NCI-H1436 (cell line): ENCODE measurements at regions not wholly inside any gene's neighbourhood (a gene's known extent, or its start where the extent isn't known, plus 50 kb on each side); places are given as distances from the start of the nearest gene placed in this dataset.
"Not testable (repeated sequence)": the region's sequence is repeated elsewhere in the genome, so short reads cannot be mapped to it uniquely, and the experiment has no call there.

Experiments used
- DNase-seq: peaks from one replicate; lab custom pipeline; 2025; lab: John Stamatoyannopoulos, UW

DNA sequence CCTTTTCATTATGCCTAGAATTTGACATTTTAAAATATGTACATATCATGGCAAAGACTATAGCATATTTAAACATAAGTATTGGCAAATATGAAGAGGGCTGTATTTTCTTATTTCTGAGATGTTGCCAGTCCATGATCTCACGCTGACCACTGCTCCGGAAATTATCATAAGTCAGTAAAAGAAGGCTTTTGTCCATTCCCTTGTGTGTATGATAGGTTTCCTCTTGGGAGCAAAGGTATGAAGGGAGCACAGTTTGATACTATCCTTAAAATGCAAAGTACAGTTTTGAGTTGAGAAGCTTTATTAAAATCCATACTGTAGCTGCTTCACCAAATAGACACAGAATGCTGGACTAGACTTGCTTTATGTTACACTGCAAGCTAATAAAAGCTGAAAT, 52.6 kb upstream of the AGA start:
- no peak for DNase-seq

DNA sequence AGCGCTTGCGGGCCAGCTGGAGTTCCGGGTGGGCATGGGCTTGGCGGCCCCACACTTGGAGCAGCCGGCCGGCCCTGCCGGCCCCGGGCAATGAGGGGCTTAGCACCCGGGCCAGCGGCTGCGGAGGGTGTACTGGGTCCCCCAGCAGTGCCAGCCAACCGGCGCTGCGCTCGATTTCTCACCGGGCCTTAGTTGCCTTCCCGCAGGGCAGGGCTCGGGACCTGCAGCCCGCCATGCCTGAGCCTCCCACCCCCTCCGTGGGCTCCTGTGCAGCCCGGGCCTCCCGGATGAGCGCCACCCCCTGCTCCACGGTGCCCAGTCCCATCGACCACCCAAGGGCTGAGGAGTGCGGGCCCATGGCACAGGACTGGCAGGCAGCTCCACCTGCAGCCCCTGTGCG, 53.4 kb upstream of the AGA start:
- DNase-seq, result not testable (repeated sequence)

- no peak for DNase-seq
Measured at GRCh38 chr4:177499537-177499936, 57.3 kb upstream of the AGA start.

- DNase-seq, result no peak
Measured at GRCh38 chr4:177505171-177505615, 63.0 kb upstream of the AGA start.

DNA sequence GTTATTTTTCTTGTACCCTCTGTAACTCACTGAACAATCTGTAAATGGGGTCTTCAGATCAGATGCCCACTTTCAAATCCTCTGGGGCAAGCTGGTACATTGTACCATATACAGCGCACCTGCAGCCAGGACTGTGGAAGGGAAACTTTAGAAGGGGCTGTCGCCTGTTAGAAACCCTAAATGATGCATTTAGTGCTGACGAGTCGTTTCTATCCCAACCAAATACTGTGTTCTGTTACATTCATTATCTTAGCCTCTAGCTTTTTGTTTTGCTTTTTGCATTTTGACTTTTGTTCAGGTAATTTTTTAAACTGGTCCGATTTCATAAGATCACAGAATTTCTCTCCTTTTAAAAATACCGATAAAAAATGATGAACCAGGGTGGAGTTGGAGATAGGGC, 66.4 kb upstream of the AGA start:
- no peak for DNase-seq

DNA sequence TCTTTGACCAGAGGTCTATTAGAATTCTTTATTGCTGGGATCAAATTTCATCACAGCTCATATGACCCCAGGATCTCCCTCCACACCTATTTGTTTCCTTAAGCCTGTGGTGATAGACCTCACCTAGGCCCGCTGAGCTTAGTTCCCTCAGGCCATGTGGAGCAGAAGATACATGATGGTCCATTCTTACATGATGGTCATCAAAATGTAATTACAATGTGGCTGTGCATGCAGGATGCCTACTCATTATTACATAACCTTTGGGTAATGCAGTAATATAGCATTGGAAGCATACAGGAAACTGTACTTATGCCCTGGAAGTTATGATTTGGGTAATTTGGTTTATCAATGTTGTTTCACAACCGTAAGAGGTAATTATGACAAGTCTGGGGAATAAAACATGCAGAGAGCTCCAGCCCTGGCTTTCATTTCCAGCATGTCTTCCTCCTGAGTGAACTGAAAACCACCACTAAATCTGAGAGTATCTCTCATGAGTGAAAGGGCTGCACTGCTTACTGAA, 67.0 kb upstream of the AGA start:
- DNase-seq, result no peak

DNA sequence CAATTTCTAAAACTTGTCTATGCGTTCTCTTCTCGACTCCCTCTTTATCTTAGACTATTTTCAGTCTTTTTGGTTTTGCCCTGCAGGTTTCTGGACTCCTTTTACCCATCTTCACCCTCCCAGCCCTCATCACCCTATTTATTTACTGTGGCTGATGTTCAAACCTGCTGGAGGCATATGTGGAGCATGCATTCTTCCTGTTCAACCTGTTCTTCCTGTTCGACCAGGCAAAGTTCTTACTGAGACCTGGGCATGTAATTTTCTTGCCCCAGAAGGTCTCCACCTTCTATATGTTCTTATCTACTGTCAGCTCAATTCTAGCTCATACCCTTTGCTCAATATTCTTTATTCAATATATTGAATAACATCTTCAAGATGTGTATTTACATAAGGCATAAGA, 69.4 kb upstream of the AGA start:
- DNase-seq, result no peak

DNA sequence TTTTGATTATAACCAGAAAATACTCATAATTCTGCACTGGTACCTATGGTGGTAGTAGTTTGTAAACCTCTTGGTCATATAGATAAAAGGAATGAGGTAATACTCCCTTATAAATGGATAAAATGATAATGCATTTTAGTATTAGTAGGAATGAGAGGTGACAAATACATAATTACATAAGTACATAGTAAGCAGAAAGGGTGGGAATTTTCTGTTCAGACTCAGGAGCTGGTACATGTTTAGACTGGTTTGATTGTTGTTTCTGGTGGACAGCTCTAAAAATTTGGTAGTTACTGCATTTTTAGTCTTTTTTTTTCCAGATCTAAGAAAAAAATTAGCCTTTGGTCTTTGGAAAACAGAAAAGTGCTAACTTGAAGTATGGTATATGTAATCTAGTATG, 70.4 kb upstream of the AGA start:
- no peak for DNase-seq

- no peak for DNase-seq
Measured at GRCh38 chr4:177517862-177518261, 75.6 kb upstream of the AGA start.

GRCh38 chr4:177519481-177520260, 77.4 kb upstream of the AGA start:
- no peak for DNase-seq

GRCh38 chr4:177528620-177529019, 86.4 kb upstream of the AGA start:
- no peak for DNase-seq

GRCh38 chr4:177530561-177530960, 88.3 kb upstream of the AGA start:
- DNase-seq, result no peak

- DNase-seq, result no peak
Measured at GRCh38 chr4:177532358-177532757, 90.1 kb upstream of the AGA start.

DNA sequence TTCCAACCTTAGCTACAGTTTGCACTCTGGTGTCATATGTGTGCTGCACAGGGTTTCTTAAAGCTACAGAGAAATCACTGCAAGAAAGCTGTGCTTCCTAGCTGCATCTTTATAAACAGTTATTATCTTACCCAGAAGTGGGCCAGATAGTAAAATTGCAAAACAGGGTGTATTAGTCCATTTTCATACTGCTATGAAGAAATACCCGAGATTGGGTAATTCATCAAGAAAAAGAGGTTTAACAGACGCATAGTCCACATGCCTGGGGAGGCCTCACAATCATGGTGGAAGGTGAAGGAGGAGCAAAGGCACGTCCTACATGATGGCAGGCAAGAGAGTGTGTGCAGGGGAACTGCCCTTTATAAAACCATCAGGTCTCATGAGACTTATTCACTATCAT, 92.6 kb upstream of the AGA start:
- DNase-seq, result not testable (repeated sequence)

GRCh38 chr4:177546745-177547144, 104.5 kb upstream of the AGA start:
- DNase-seq, result no peak

GRCh38 chr4:177547985-177548384, 105.7 kb upstream of the AGA start:
- no peak for DNase-seq

DNA sequence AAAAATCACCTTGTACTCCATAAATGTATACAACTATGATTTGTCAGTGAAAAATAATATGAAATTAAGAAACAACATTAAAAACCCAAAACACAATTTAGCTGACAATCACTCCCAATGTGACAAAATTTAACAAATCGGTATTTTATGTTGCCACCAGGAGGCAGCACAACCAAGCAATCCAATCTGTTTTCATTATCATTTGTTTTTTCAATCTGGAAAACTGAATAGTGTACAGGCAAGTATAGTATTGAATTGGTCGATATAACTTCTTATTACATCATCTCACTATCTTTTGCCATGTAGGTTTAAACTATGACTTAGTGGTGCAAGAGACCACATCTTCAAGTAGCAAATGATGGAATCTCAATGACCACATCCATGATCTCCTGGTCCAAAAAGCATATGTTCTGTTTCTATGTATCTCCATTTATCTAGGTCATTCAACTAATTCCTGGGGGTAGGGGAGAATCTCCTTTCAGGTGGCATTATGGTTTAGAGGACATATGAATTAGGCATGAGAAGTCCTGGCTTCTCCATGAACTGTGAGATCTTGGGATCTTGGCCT, 112.9 kb upstream of the AGA start:
- peak; percentile 0 for DNase-seq

DNA sequence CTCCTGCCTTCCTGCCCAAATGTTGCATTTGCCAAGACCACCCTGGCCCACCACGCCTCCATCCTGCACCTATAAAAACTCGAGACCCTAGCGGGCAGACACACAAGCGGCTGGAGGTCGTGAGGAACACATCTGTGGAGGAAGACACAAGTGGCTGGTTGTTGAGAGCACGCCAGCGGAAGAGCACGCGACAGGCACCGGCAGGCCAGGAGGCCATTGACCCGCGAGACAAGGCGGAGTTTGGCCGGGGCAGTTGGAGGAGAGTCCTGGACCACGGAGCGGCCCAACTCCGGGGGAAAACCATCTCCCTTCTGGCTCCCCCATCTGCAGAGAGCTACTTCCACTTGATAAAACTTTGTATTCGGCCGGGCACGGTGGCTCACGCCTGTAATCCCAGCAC, 115.2 kb upstream of the AGA start:
- DNase-seq, result no peak

GRCh38 chr4:177558995-177559394, 116.8 kb upstream of the AGA start:
- no peak for DNase-seq

GRCh38 chr4:177562163-177562562, 119.9 kb upstream of the AGA start:
- DNase-seq, result no peak

- DNase-seq, result no peak
Measured at GRCh38 chr4:177562859-177563258, 120.6 kb upstream of the AGA start.

GRCh38 chr4:177566691-177567090, 124.5 kb upstream of the AGA start:
- DNase-seq, result no peak

- DNase-seq, result no peak
Measured at GRCh38 chr4:177568931-177569330, 126.7 kb upstream of the AGA start.

GRCh38 chr4:177569434-177569833, 127.2 kb upstream of the AGA start:
- no peak for DNase-seq
